PC-3 (cell line): ENCODE measurements at regions not wholly inside any gene's neighbourhood (a gene's known extent, or its start where the extent isn't known, plus 50 kb on each side); places are given as distances from the start of the nearest gene placed in this dataset.

Source experiments
- CTCF ChIP-seq: fragments of 300-600 bp; sonication (generic); conservative IDR thresholded peaks from 2 replicates; pipeline ENCODE4 v1.5.1; 2017; ENCODE audit warnings: antibody characterized with exemption, low read depth, mild to moderate bottlenecking, low read length
- EZH2 ChIP-seq: fragments of 300-600 bp; sonication (generic); IDR thresholded peaks from one replicate; pipeline ENCODE4 v1.6.1; 2017; ENCODE audit warnings: antibody characterized with exemption, mild to moderate bottlenecking, low read length; ENCODE audit not compliant: unreplicated experiment

GRCh38 chr1:79161077-79161476 is 154.5 kb upstream of the ADGRL4 start:
- TF ChIP-seq EZH2 (no peak), CTCF (no peak)
